NCI-H2081 treated with DMSO at 0.1 percent for 48 hours (cell line): ENCODE measurements at regions not wholly inside any gene's neighbourhood (a gene's known extent, or its start where the extent isn't known, plus 50 kb on each side); places are given as distances from the start of the nearest gene placed in this dataset.
"Not testable (repeated sequence)": the region's sequence is repeated elsewhere in the genome, so short reads cannot be mapped to it uniquely, and the experiment has no call there.

Experiments used
- DNase-seq: peaks from one replicate; lab custom pipeline; 2025; lab: John Stamatoyannopoulos, UW

GRCh38 chr10:33609546-33609945 is 275.1 kb upstream of the NRP1 start:
- DNase-seq, result no peak

GRCh38 chr10:33602278-33602677 is 267.8 kb upstream of the NRP1 start:
- no peak for DNase-seq

GRCh38 chr10:33600381-33600780 is 265.9 kb upstream of the NRP1 start:
- no peak for DNase-seq

GRCh38 chr10:33596422-33596821 is 262.0 kb upstream of the NRP1 start:
- no peak for DNase-seq

GRCh38 chr10:33594475-33594874 is 260.0 kb upstream of the NRP1 start:
- DNase-seq, result no peak

GRCh38 chr10:33588974-33589600 is 254.6 kb upstream of the NRP1 start:
- no peak for DNase-seq

- not testable (repeated sequence) for DNase-seq
Observed at GRCh38 chr10:33584596-33584995, 250.1 kb upstream of the NRP1 start.

GRCh38 chr10:33579996-33580395 is 245.5 kb upstream of the NRP1 start:
- DNase-seq, result peak; percentile 49

GRCh38 chr10:33573606-33574005 is 239.1 kb upstream of the NRP1 start:
- no peak for DNase-seq

GRCh38 chr10:33571616-33572015 is 237.1 kb upstream of the NRP1 start:
- no peak for DNase-seq

- DNase-seq, result no peak
Observed at GRCh38 chr10:33570495-33570894, 236.0 kb upstream of the NRP1 start.

GRCh38 chr10:33569702-33570101 is 235.2 kb upstream of the NRP1 start:
- DNase-seq, result no peak

GRCh38 chr10:33566426-33566825 is 232.0 kb upstream of the NRP1 start:
- DNase-seq, result no peak

- no peak for DNase-seq
Observed at GRCh38 chr10:33566001-33566400, 231.5 kb upstream of the NRP1 start.

- DNase-seq, result no peak
Observed at GRCh38 chr10:33565231-33565630, 230.8 kb upstream of the NRP1 start.

GRCh38 chr10:33559105-33559504 is 224.6 kb upstream of the NRP1 start:
- DNase-seq, result no peak

GRCh38 chr10:33557313-33557712 is 222.8 kb upstream of the NRP1 start:
- DNase-seq, result no peak

- no peak for DNase-seq
Observed at GRCh38 chr10:33556620-33557019, 222.2 kb upstream of the NRP1 start.

GRCh38 chr10:33556103-33556502 is 221.6 kb upstream of the NRP1 start:
- no peak for DNase-seq

GRCh38 chr10:33553748-33554571 is 219.5 kb upstream of the NRP1 start:
- DNase-seq, result no peak

- no peak for DNase-seq
Observed at GRCh38 chr10:33552290-33552689, 217.8 kb upstream of the NRP1 start.

GRCh38 chr10:33550811-33551210 is 216.3 kb upstream of the NRP1 start:
- no peak for DNase-seq

GRCh38 chr10:33547976-33548375 is 213.5 kb upstream of the NRP1 start:
- DNase-seq, result no peak

- no peak for DNase-seq
Observed at GRCh38 chr10:33546031-33546430, 211.6 kb upstream of the NRP1 start.
